Skeletal muscle satellite cell (primary cell): ENCODE measurements at regions not wholly inside any gene's neighbourhood (a gene's known extent, or its start where the extent isn't known, plus 50 kb on each side); places are given as distances from the start of the nearest gene placed in this dataset. TPM values are rescaled to one million over a fixed set of nuclear protein-coding genes. Genes with fewer than 3 reads are reported as not detected.
"Not testable (repeated sequence)": the region's sequence is repeated elsewhere in the genome, so short reads cannot be mapped to it uniquely, and the experiment has no call there.

Experiments
- H3K27me3 ChIP-seq: 2 replicates; pipeline ENCODE4 v1.7.0; 2013; ENCODE audit warnings: low read length; ENCODE audit not compliant: control insufficient read depth, insufficient read depth
- H3K36me3 ChIP-seq: 2 replicates; pipeline ENCODE4 v1.7.0; 2013; ENCODE audit warnings: mild to moderate bottlenecking, control low read depth, low read length; ENCODE audit not compliant: insufficient read depth
- H3K4me1 ChIP-seq: 2 replicates; pipeline ENCODE4 v1.7.0; 2013; ENCODE audit warnings: low read length; ENCODE audit not compliant: control insufficient read depth, insufficient read depth
- H3K4me2 ChIP-seq: 2 replicates; pipeline ENCODE4 v1.7.0; 2013; ENCODE audit warnings: mild to moderate bottlenecking, low read length
- H3K4me3 ChIP-seq: 2 replicates; pipeline ENCODE4 v1.7.0; 2013; ENCODE audit warnings: low read length
- H3K9ac ChIP-seq: 2 replicates; pipeline ENCODE4 v1.7.0; 2013; ENCODE audit warnings: mild to moderate bottlenecking, low read depth, low read length, moderate library complexity
- H3K9me3 ChIP-seq: replicated peaks from 2 replicates; pipeline ENCODE4 v1.7.0; 2013; ENCODE audit warnings: mild to moderate bottlenecking, control low read depth, low read length
- small RNA-seq: library from RNA; depleted of rRNA; stranded (forward); fragments of <200 nt; gene quantifications from one replicate; pipeline ENCODE3, GENCODE V24; 2012

GRCh38 chr4:177251237-177251636 lies 58.4 kb upstream of the NEIL3 start:
- H3K4me1 ChIP-seq, result peaks cover 13% of the 10 kb centered on the region
- H3K27me3 ChIP-seq, result no peaks in the 10 kb centered on the region
- H3K4me3 ChIP-seq, result no peak overlapping the region
- no peak overlapping the region for H3K9ac ChIP-seq
- no peaks in the 10 kb centered on the region for H3K9me3 ChIP-seq
- no peaks in the 10 kb centered on the region for H3K36me3 ChIP-seq
- no peak overlapping the region for H3K4me2 ChIP-seq

- Histone ChIP-seq H3K4me2 (no peak overlapping the region), H3K9me3 (no peaks in the 10 kb centered on the region), H3K4me1 (no peaks in the 10 kb centered on the region), H3K4me3 (no peak overlapping the region), H3K27me3 (no peaks in the 10 kb centered on the region), H3K36me3 (no peaks in the 10 kb centered on the region), H3K9ac (no peak overlapping the region)
Measured at GRCh38 chr4:177255359-177255758, 54.3 kb upstream of the NEIL3 start.

- no peaks in the 10 kb centered on the region for H3K36me3 ChIP-seq
- no peaks in the 10 kb centered on the region for H3K9me3 ChIP-seq
- no peak overlapping the region for H3K4me2 ChIP-seq
- no peak overlapping the region for H3K9ac ChIP-seq
- H3K4me1 ChIP-seq, result no peaks in the 10 kb centered on the region
- H3K4me3 ChIP-seq, result no peak overlapping the region
- no peaks in the 10 kb centered on the region for H3K27me3 ChIP-seq
Measured at GRCh38 chr4:177256950-177257349, 52.7 kb upstream of the NEIL3 start.

DNA sequence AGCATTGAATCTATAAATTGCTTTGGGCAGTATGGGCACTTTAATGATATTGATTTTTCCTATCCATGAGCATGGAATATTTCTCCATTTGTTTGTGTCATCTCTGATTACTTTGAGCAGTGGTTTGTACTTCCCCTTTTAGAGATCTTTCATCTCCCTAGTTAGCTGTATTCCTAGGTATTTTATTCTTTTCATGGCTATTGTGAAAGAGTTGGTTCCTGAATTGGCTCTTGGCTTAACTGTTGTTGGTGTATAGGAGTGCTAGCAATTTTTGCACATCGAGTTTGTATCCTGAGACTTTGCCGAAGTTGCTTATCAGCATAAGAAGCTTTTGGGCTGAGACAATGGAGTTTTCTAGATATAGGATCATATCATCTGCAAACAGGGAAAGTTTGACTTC lies 50.2 kb upstream of the NEIL3 start:
- not testable (repeated sequence) for H3K4me3 ChIP-seq, H3K4me1 ChIP-seq, H3K9me3 ChIP-seq, H3K27me3 ChIP-seq, H3K4me2 ChIP-seq, H3K9ac ChIP-seq, H3K36me3 ChIP-seq

Small RNAs in the stretch of these regions (small RNA-seq; reads per million reads assigned to genes)
- gene RN7SKP136, result not detected
